Colonic mucosa (tissue), 4 donors: ENCODE measurements at regions not wholly inside any gene's neighbourhood (a gene's known extent, or its start where the extent isn't known, plus 50 kb on each side); places are given as distances from the start of the nearest gene placed in this dataset.

Experiments
- DNase-seq: peaks from one replicate; pipeline ENCODE4 v3.0.0-alpha.2; 2020
- H3K27ac ChIP-seq: fragments of 200-600 bp; one replicate; pipeline ENCODE4 v1.8.0; 2021
- H3K27me3 ChIP-seq: fragments of 200-600 bp; one replicate; pipeline ENCODE4 v1.8.0; 2021
- H3K36me3 ChIP-seq: fragments of 200-600 bp; one replicate; pipeline ENCODE4 v1.8.0; 2021
- H3K4me1 ChIP-seq: fragments of 200-600 bp; one replicate; pipeline ENCODE4 v1.8.0; 2021; ENCODE audit warnings: mild to moderate bottlenecking
- H3K4me3 ChIP-seq: fragments of 200-600 bp; one replicate; pipeline ENCODE4 v1.8.0; 2021
- H3K9ac ChIP-seq, 2 donors: one replicate each; pipeline ENCODE4 v1.7.0; 2013; ENCODE audit warnings: control low read depth in 2 of 2, low read depth in 2 of 2, low read length in 2 of 2
- H3K9me3 ChIP-seq: fragments of 200-600 bp; one replicate; pipeline ENCODE4 v1.8.0; 2021
- CTCF ChIP-seq: fragments of 200-600 bp; IDR thresholded peaks from one replicate; pipeline ENCODE4 v1.8.0; 2022; ENCODE audit warnings: antibody characterized with exemption, mild to moderate bottlenecking
- intact Hi-C: fragments of 100-400 bp; cut with DNase I; formaldehyde crosslinking; loops from one replicate; pipeline ENCODE4 v1.14.1; 2022
- donor health status: healthy.
- donor health status: DM: no; HTN: no; CAD: no.
- donor health status: DM: no; HTN: no; CAD: no.

- DNase-seq = no peak
- Histone ChIP-seq H3K27ac (no peak overlapping the region), H3K27me3 (no peaks in the 10 kb centered on the region), H3K36me3 (no peaks in the 10 kb centered on the region), H3K9ac (no peak overlapping the region), H3K4me3 (no peak overlapping the region), H3K4me1 (no peaks in the 10 kb centered on the region), H3K9me3 (no peaks in the 10 kb centered on the region)
- intact Hi-C loops = no loop called here
- TF ChIP-seq CTCF = no peak
Measured at GRCh38 chr1:42070996-42071395, 82.2 kb upstream of the GUCA2B start.

GRCh38 chr1:42057800-42058199 lies 95.4 kb upstream of the GUCA2B start:
- no peak for DNase-seq
- H3K27ac ChIP-seq = no peak overlapping the region
- H3K4me1 ChIP-seq = no peaks in the 10 kb centered on the region
- H3K9ac ChIP-seq = no peak overlapping the region
- no peak for TF ChIP-seq CTCF
- no peaks in the 10 kb centered on the region for H3K9me3 ChIP-seq
- H3K4me3 ChIP-seq = no peak overlapping the region
- no peaks in the 10 kb centered on the region for H3K36me3 ChIP-seq
- H3K27me3 ChIP-seq = no peaks in the 10 kb centered on the region
- intact Hi-C loops = no loop called here

GRCh38 chr1:42056460-42056859 lies 96.8 kb upstream of the GUCA2B start:
- no peaks in the 10 kb centered on the region for H3K4me1 ChIP-seq
- no peak overlapping the region for H3K27ac ChIP-seq
- intact Hi-C loops = no loop called here
- H3K9me3 ChIP-seq = no peaks in the 10 kb centered on the region
- no peaks in the 10 kb centered on the region for H3K27me3 ChIP-seq
- H3K9ac ChIP-seq = no peak overlapping the region
- TF ChIP-seq CTCF = no peak
- no peak overlapping the region for H3K4me3 ChIP-seq
- no peaks in the 10 kb centered on the region for H3K36me3 ChIP-seq
- no peak for DNase-seq

- DNase-seq = no peak
- H3K4me3 ChIP-seq = no peak overlapping the region
- H3K27ac ChIP-seq = no peak overlapping the region
- TF ChIP-seq CTCF = no peak
- H3K36me3 ChIP-seq = no peaks in the 10 kb centered on the region
- intact Hi-C loops = no loop called here
- H3K27me3 ChIP-seq = no peaks in the 10 kb centered on the region
- H3K9me3 ChIP-seq = no peaks in the 10 kb centered on the region
- no peak overlapping the region for H3K9ac ChIP-seq
- H3K4me1 ChIP-seq = no peaks in the 10 kb centered on the region
Measured at GRCh38 chr1:42055061-42055460, 98.1 kb upstream of the GUCA2B start.

- Histone ChIP-seq H3K27me3 (no peaks in the 10 kb centered on the region), H3K4me3 (no peak overlapping the region), H3K27ac (no peak overlapping the region), H3K9ac (no peak overlapping the region), H3K9me3 (no peaks in the 10 kb centered on the region), H3K36me3 (no peaks in the 10 kb centered on the region), H3K4me1 (no peaks in the 10 kb centered on the region)
- intact Hi-C loops = no loop called here
- no peak for DNase-seq
- no peak for TF ChIP-seq CTCF
Measured at GRCh38 chr1:42052072-42052699, 101.0 kb upstream of the GUCA2B start.

- Histone ChIP-seq H3K4me3 (no peak overlapping the region), H3K27me3 (no peaks in the 10 kb centered on the region), H3K27ac (no peak overlapping the region), H3K9me3 (no peaks in the 10 kb centered on the region), H3K36me3 (no peaks in the 10 kb centered on the region), H3K4me1 (no peaks in the 10 kb centered on the region), H3K9ac (no peak overlapping the region)
- intact Hi-C loops = no loop called here
- TF ChIP-seq CTCF = no peak
- no peak for DNase-seq
Measured at GRCh38 chr1:42047508-42047880, 105.7 kb upstream of the GUCA2B start.
